ENCODE measurements at regions not wholly inside any gene's neighbourhood (a gene's known extent, or its start where the extent isn't known, plus 50 kb on each side); places are given as distances from the start of the nearest gene placed in this dataset.

GRCh38 chr17:27398691-27399090 lies 57.6 kb upstream of the KSR1 start:
- no peak for DNase-seq (ENCODE audit: low read depth)
- TF ChIP-seq, protein P1, sequence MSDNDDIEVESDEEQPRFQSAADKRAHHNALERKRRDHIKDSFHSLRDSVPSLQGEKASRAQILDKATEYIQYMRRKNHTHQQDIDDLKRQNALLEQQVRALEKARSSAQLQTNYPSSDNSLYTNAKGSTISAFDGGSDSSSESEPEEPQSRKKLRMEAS (IDR thresholded peaks at IDR 0.05; ENCODE audit: low read depth, low read length): no peak
- TF ChIP-seq, protein P2, sequence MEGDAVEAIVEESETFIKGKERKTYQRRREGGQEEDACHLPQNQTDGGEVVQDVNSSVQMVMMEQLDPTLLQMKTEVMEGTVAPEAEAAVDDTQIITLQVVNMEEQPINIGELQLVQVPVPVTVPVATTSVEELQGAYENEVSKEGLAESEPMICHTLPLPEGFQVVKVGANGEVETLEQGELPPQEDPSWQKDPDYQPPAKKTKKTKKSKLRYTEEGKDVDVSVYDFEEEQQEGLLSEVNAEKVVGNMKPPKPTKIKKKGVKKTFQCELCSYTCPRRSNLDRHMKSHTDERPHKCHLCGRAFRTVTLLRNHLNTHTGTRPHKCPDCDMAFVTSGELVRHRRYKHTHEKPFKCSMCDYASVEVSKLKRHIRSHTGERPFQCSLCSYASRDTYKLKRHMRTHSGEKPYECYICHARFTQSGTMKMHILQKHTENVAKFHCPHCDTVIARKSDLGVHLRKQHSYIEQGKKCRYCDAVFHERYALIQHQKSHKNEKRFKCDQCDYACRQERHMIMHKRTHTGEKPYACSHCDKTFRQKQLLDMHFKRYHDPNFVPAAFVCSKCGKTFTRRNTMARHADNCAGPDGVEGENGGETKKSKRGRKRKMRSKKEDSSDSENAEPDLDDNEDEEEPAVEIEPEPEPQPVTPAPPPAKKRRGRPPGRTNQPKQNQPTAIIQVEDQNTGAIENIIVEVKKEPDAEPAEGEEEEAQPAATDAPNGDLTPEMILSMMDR (IDR thresholded peaks at IDR 0.05; ENCODE audit: low read depth, low read length): no peak
- no peak for TF ChIP-seq POLR2A (IDR thresholded peaks at IDR 0.05; ENCODE audit: extremely low read depth, insufficient read length)
- no peak for TF ChIP-seq MYC (IDR thresholded peaks at IDR 0.05; ENCODE audit: low read depth, low read length)
- H3K4me3 ChIP-seq (ENCODE audit: low read depth, low read length): no peak overlapping the region

DNA sequence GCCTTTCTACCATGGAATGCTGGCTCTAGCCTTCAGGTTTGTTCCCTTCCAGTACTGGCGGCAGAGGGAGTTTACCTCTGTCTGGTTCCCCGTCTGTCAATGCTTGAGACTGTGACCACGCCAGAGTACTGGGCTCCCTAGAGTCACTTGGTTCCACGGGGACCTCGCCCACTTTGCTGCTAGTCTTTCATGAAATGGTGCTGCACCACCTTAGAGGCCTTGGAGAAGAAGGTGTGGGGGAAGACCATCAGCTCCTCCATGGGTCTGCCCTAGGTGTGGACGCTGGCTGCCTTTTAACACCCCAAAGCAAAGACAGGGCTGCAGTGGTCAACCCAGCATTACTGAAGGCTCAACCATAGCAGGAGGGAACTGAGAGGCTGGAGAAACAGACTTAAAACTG lies 55.3 kb upstream of the KSR1 start:
- H3K4me3 ChIP-seq (ENCODE audit: low read depth, low read length): no peak overlapping the region
- TF ChIP-seq, protein P2 (IDR thresholded peaks at IDR 0.05; ENCODE audit: low read depth, low read length): no peak
- TF ChIP-seq MYC (IDR thresholded peaks at IDR 0.05; ENCODE audit: low read depth, low read length) (no peak), POLR2A (IDR thresholded peaks at IDR 0.05; ENCODE audit: extremely low read depth, insufficient read length) (no peak)
- TF ChIP-seq, protein P1 (IDR thresholded peaks at IDR 0.05; ENCODE audit: low read depth, low read length): no peak
- DNase-seq (ENCODE audit: low read depth): no peak

- DNase-seq (ENCODE audit: low read depth): no peak
- no peak overlapping the region for H3K4me3 ChIP-seq (ENCODE audit: low read depth, low read length)
- TF ChIP-seq, protein P1 (IDR thresholded peaks at IDR 0.05; ENCODE audit: low read depth, low read length): no peak
- no peak for TF ChIP-seq POLR2A (IDR thresholded peaks at IDR 0.05; ENCODE audit: extremely low read depth, insufficient read length)
- TF ChIP-seq, protein P2 (IDR thresholded peaks at IDR 0.05; ENCODE audit: low read depth, low read length): no peak
- no peak for TF ChIP-seq MYC (IDR thresholded peaks at IDR 0.05; ENCODE audit: low read depth, low read length)
Observed at GRCh38 chr17:27402943-27403342, 53.3 kb upstream of the KSR1 start.

GRCh38 chr17:27403480-27404005 lies 52.7 kb upstream of the KSR1 start:
- no peak for DNase-seq (ENCODE audit: low read depth)
- H3K4me3 ChIP-seq (ENCODE audit: low read depth, low read length): no peak overlapping the region
- TF ChIP-seq MYC (IDR thresholded peaks at IDR 0.05; ENCODE audit: low read depth, low read length) (no peak), POLR2A (IDR thresholded peaks at IDR 0.05; ENCODE audit: extremely low read depth, insufficient read length) (no peak)
- TF ChIP-seq, protein P2 (IDR thresholded peaks at IDR 0.05; ENCODE audit: low read depth, low read length): no peak
- TF ChIP-seq, protein P1 (IDR thresholded peaks at IDR 0.05; ENCODE audit: low read depth, low read length): no peak

GRCh38 chr17:27404676-27405075 lies 51.6 kb upstream of the KSR1 start:
- TF ChIP-seq POLR2A (IDR thresholded peaks at IDR 0.05; ENCODE audit: extremely low read depth, insufficient read length): no peak
- no peak for DNase-seq (ENCODE audit: low read depth)
- no peak overlapping the region for H3K4me3 ChIP-seq (ENCODE audit: low read depth, low read length)

All from NB4 (cell line).